Upper lobe of left lung (tissue), 4 donors: ENCODE measurements at regions not wholly inside any gene's neighbourhood (a gene's known extent, or its start where the extent isn't known, plus 50 kb on each side); places are given as distances from the start of the nearest gene placed in this dataset.

Experiments used
- CTCF ChIP-seq, 6 experiments: fragments of 450-650 bp in 4 of 6; fragments of 200-600 bp in 2 of 6; sonication (generic) in 2 of 6; IDR thresholded peaks; one replicate each; pipeline ENCODE4 v1.5.1; 2016 to 2019; ENCODE audit warnings: antibody characterized with exemption in 6 of 6
- EP300 ChIP-seq, 4 donors: sonication (generic); formaldehyde crosslinking; IDR thresholded peaks; one replicate each; pipeline ENCODE4 v1.5.1; 2017; ENCODE audit warnings: antibody characterized with exemption in 4 of 4, control low read depth in 2 of 4
- POLR2A ChIP-seq, 4 donors: fragments of 450-650 bp; IDR thresholded peaks; one replicate each; pipeline ENCODE4 v1.5.1; 2016 to 2017; ENCODE audit warnings: antibody characterized with exemption in 4 of 4, mild to moderate bottlenecking in 2 of 4
- POLR2AphosphoS5 ChIP-seq, 2 donors: sonication (generic); formaldehyde crosslinking; IDR thresholded peaks; one replicate each; pipeline ENCODE4 v1.5.1; 2017; ENCODE audit warnings: antibody characterized with exemption in 2 of 2

- no peak for TF ChIP-seq POLR2A (IDR thresholded peaks at IDR 0.05)
- no peak for TF ChIP-seq CTCF (IDR thresholded peaks at IDR 0.05)
- no peak for TF ChIP-seq POLR2AphosphoS5 (IDR thresholded peaks at IDR 0.05)
- no peak for TF ChIP-seq EP300 (IDR thresholded peaks at IDR 0.05)
Observed at GRCh38 chr10:47123716-47124288, 176.2 kb upstream of the GDF10 start.
